Neuronal stem cell (in vitro differentiated cells): ENCODE measurements at regions not wholly inside any gene's neighbourhood (a gene's known extent, or its start where the extent isn't known, plus 50 kb on each side); places are given as distances from the start of the nearest gene placed in this dataset.

Experiments used
- DNase-seq: peaks from one replicate; pipeline ENCODE4 v3.0.0-alpha.2; 2013; ENCODE audit warnings: low spot score
- H2AFZ ChIP-seq: one replicate; pipeline ENCODE4 v1.6.1; 2013; ENCODE audit warnings: mild to moderate bottlenecking, low read length, inconsistent platforms
- H2AK5ac ChIP-seq: 2 replicates; pipeline ENCODE4 v1.6.1; 2013; ENCODE audit warnings: low read depth, mild to moderate bottlenecking, inconsistent platforms, low read length, moderate library complexity, mixed read lengths
- H2BK120ac ChIP-seq: 2 replicates; pipeline ENCODE4 v1.6.1; 2013; ENCODE audit warnings: low read depth, mild to moderate bottlenecking, inconsistent platforms, low read length, moderate library complexity, mixed read lengths
- H2BK12ac ChIP-seq: one replicate; pipeline ENCODE4 v1.6.1; 2013; ENCODE audit warnings: low read length, inconsistent platforms
- H2BK15ac ChIP-seq: 2 replicates; pipeline ENCODE4 v1.6.1; 2013; ENCODE audit warnings: mild to moderate bottlenecking, low read length, inconsistent platforms, mixed read lengths
- H2BK5ac ChIP-seq: one replicate; pipeline ENCODE4 v1.6.1; 2013; ENCODE audit warnings: inconsistent platforms, mild to moderate bottlenecking, low read length, moderate library complexity
- H3K14ac ChIP-seq: one replicate; pipeline ENCODE4 v1.6.1; 2013; ENCODE audit warnings: low read length, inconsistent platforms
- H3K18ac ChIP-seq: 2 replicates; pipeline ENCODE4 v1.6.1; 2013; ENCODE audit warnings: low read length, inconsistent platforms
- H3K23ac ChIP-seq: 2 replicates; pipeline ENCODE4 v1.6.1; 2013; ENCODE audit warnings: low read depth, mild to moderate bottlenecking, mixed read lengths, low read length, inconsistent platforms; ENCODE audit not compliant: poor library complexity
- H3K27ac ChIP-seq: replicated peaks from 3 replicates; pipeline ENCODE4 v1.5.1; 2013; ENCODE audit warnings: low read length, inconsistent platforms
- H3K27me3 ChIP-seq, 3 experiments: 2 replicates each; pipeline ENCODE4 v1.6.1; 2013; ENCODE audit warnings: low read length in 3 of 3, mild to moderate bottlenecking in 2 of 3, inconsistent platforms in 1 of 3, low read depth in 1 of 3, mixed read lengths in 1 of 3, moderate library complexity in 1 of 3; ENCODE audit not compliant: control insufficient read depth in 3 of 3, insufficient read depth in 3 of 3
- H3K36me3 ChIP-seq, 2 donors: replicated peaks in 1 of 2; 2 replicates each; pipeline ENCODE4 v1.6.1; 2013; ENCODE audit warnings: low read length in 2 of 2; ENCODE audit not compliant: control insufficient read depth in 2 of 2, insufficient read depth in 2 of 2
- H3K4ac ChIP-seq: 2 replicates; pipeline ENCODE4 v1.6.1; 2013; ENCODE audit warnings: inconsistent platforms, mild to moderate bottlenecking, low read length, moderate library complexity
- H3K4me1 ChIP-seq, 2 donors: 1 replicate in 1 of 2; 2 replicates in 1 of 2; pipeline ENCODE4 v1.6.1; 2013; ENCODE audit warnings: low read length in 2 of 2, low read depth in 1 of 2; ENCODE audit not compliant: control insufficient read depth in 2 of 2, insufficient read depth in 1 of 2
- H3K4me2 ChIP-seq: one replicate; pipeline ENCODE4 v1.6.1; 2013; ENCODE audit warnings: mild to moderate bottlenecking, low read length, inconsistent platforms; ENCODE audit not compliant: insufficient read depth, poor library complexity, severe bottlenecking
- H3K4me3 ChIP-seq, 2 donors: 2 replicates each; pipeline ENCODE4 v1.5.1; 2013; ENCODE audit warnings: low read length in 2 of 2, mild to moderate bottlenecking in 2 of 2, inconsistent platforms in 1 of 2, moderate library complexity in 1 of 2
- H3K79me1 ChIP-seq: one replicate; pipeline ENCODE4 v1.6.1; 2013; ENCODE audit warnings: low read depth, mild to moderate bottlenecking, inconsistent platforms, low read length, moderate library complexity
- H3K9ac ChIP-seq: one replicate; pipeline ENCODE4 v1.6.1; 2013; ENCODE audit warnings: mild to moderate bottlenecking, low read depth, low read length, inconsistent platforms; ENCODE audit not compliant: poor library complexity
- H3K9me3 ChIP-seq, 2 donors: replicated peaks in 1 of 2; 2 replicates each; pipeline versions ENCODE3 to v1.6.1; 2013; ENCODE audit warnings: low read length in 2 of 2, mild to moderate bottlenecking in 2 of 2, inconsistent platforms in 1 of 2, low read depth in 1 of 2, mixed read lengths in 1 of 2, moderate library complexity in 1 of 2; ENCODE audit not compliant: control insufficient read depth in 2 of 2, insufficient read depth in 1 of 2
- H4K8ac ChIP-seq: one replicate; pipeline ENCODE4 v1.6.1; 2013; ENCODE audit warnings: low read depth, mild to moderate bottlenecking, inconsistent platforms, low read length, moderate library complexity
- H4K91ac ChIP-seq: one replicate; pipeline ENCODE4 v1.6.1; 2013; ENCODE audit warnings: low read length, low read depth, mild to moderate bottlenecking, inconsistent platforms; ENCODE audit not compliant: poor library complexity
- WGBS, 2 donors: extraction: QIAGEN DNeasy Blood & Tissue Kit; methylation state at CpG; one replicate each; pipeline ENCODE4 v1.1.7; 2013; ENCODE audit warnings: missing lambda C conversion rate in 2 of 2, mixed read lengths in 1 of 2; ENCODE audit not compliant: insufficient read length in 2 of 2, insufficient replicate concordance in 1 of 2; ENCODE audit errors: extremely low coverage in 2 of 2; 5-methylcytosine and 5-hydroxymethylcytosine counted together

- H2BK15ac ChIP-seq = no peak overlapping the region
- WGBS, 2 donors = no CpG with 5 or more reads among the region's 5 CpGs
- H2BK12ac ChIP-seq = no peak overlapping the region
Observed at GRCh38 chr6:104305206-104305605, 554.5 kb downstream of the HACE1 start.

GRCh38 chr6:104301951-104302350 is 557.8 kb downstream of the HACE1 start:
- no peak overlapping the region for H4K8ac ChIP-seq
- no peaks in the 10 kb centered on the region for H3K9me3 ChIP-seq
- no peaks in the 10 kb centered on the region for H3K79me1 ChIP-seq
- no peak overlapping the region for H2AK5ac ChIP-seq
- H3K4me2 ChIP-seq = no peak overlapping the region
- no peak overlapping the region for H2BK12ac ChIP-seq
- no peak overlapping the region for H3K23ac ChIP-seq
- no peak overlapping the region for H3K4ac ChIP-seq
- peaks cover 0 to 1% of the 10 kb centered on the region in 2 donors for H3K4me1 ChIP-seq
- H4K91ac ChIP-seq = no peak overlapping the region
- no peaks in the 10 kb centered on the region for H3K36me3 ChIP-seq
- no peak for DNase-seq
- H3K18ac ChIP-seq = no peak overlapping the region
- H2BK5ac ChIP-seq = no peak overlapping the region
- no peaks in the 10 kb centered on the region for H3K27me3 ChIP-seq
- H3K27ac ChIP-seq = no peak overlapping the region
- H3K14ac ChIP-seq = no peak overlapping the region
- H2AFZ ChIP-seq = no peak overlapping the region
- H2BK120ac ChIP-seq = no peak overlapping the region
- WGBS, 2 donors = no CpG with 5 or more reads among the region's 10 CpGs
- no peak overlapping the region for H3K9ac ChIP-seq
- no peak overlapping the region for H3K4me3 ChIP-seq
- H2BK15ac ChIP-seq = no peak overlapping the region

More at GRCh38 chr6:104305206-104305605, 554.5 kb downstream of the HACE1 start:
- Histone ChIP-seq H3K23ac (no peak overlapping the region), H3K4ac (no peak overlapping the region), H2AK5ac (no peak overlapping the region), H4K8ac (no peak overlapping the region), H3K18ac (no peak overlapping the region), H3K14ac (no peak overlapping the region), H3K27ac (no peak overlapping the region), H3K9me3 (no peaks in the 10 kb centered on the region), H2BK120ac (no peak overlapping the region), H3K79me1 (no peaks in the 10 kb centered on the region), H4K91ac (no peak overlapping the region), H3K27me3 (no peaks in the 10 kb centered on the region), H2AFZ (no peak overlapping the region), H3K9ac (no peak overlapping the region), H3K4me2 (no peak overlapping the region), H3K4me3 (no peak overlapping the region), H2BK5ac (no peak overlapping the region), H3K36me3 (no peaks in the 10 kb centered on the region), H3K4me1 (no peaks in the 10 kb centered on the region)
- no peak for DNase-seq

- no peak overlapping the region for H3K27ac ChIP-seq
- no peak overlapping the region for H2BK12ac ChIP-seq
- no peaks in the 10 kb centered on the region for H3K36me3 ChIP-seq
- no peaks in the 10 kb centered on the region for H3K79me1 ChIP-seq
- no peaks in the 10 kb centered on the region for H3K4me1 ChIP-seq
- H2BK120ac ChIP-seq = no peak overlapping the region
- H2AFZ ChIP-seq = no peak overlapping the region
- no peak overlapping the region for H4K91ac ChIP-seq
- no peak overlapping the region for H2BK15ac ChIP-seq
- no peak overlapping the region for H3K18ac ChIP-seq
- H2AK5ac ChIP-seq = no peak overlapping the region
- no peak overlapping the region for H3K9ac ChIP-seq
- no peaks in the 10 kb centered on the region for H3K27me3 ChIP-seq
- no peak overlapping the region for H3K4me2 ChIP-seq
- H4K8ac ChIP-seq = no peak overlapping the region
- H3K4me3 ChIP-seq = no peak overlapping the region
- no CpG with 5 or more reads among the region's 1 CpG for WGBS, 2 donors
- H3K9me3 ChIP-seq = no peaks in the 10 kb centered on the region
- no peak overlapping the region for H3K23ac ChIP-seq
- no peak for DNase-seq
- H2BK5ac ChIP-seq = no peak overlapping the region
- H3K14ac ChIP-seq = no peak overlapping the region
- no peak overlapping the region for H3K4ac ChIP-seq
Observed at GRCh38 chr6:104286641-104287040, 573.1 kb downstream of the HACE1 start.

GRCh38 chr6:104284872-104285271 is 574.8 kb downstream of the HACE1 start:
- H3K18ac ChIP-seq = no peak overlapping the region
- no peak overlapping the region for H3K4me2 ChIP-seq
- H2BK120ac ChIP-seq = no peak overlapping the region
- H3K79me1 ChIP-seq = no peaks in the 10 kb centered on the region
- no peak overlapping the region for H2AFZ ChIP-seq
- no peaks in the 10 kb centered on the region for H3K9me3 ChIP-seq
- no peak overlapping the region for H3K14ac ChIP-seq
- no peak overlapping the region for H3K9ac ChIP-seq
- no peak overlapping the region for H3K4me3 ChIP-seq
- DNase-seq = no peak
- H3K4ac ChIP-seq = no peak overlapping the region
- no peak overlapping the region for H3K23ac ChIP-seq
- no CpG with 5 or more reads among the region's 4 CpGs for WGBS, 2 donors
- H4K8ac ChIP-seq = no peak overlapping the region
- H3K4me1 ChIP-seq = no peaks in the 10 kb centered on the region
- no peaks in the 10 kb centered on the region for H3K27me3 ChIP-seq
- no peak overlapping the region for H2BK12ac ChIP-seq
- no peaks in the 10 kb centered on the region for H3K36me3 ChIP-seq
- no peak overlapping the region for H4K91ac ChIP-seq
- no peak overlapping the region for H2BK15ac ChIP-seq
- H3K27ac ChIP-seq = no peak overlapping the region
- H2BK5ac ChIP-seq = no peak overlapping the region
- H2AK5ac ChIP-seq = no peak overlapping the region
